HG03342 (cell line): ENCODE measurements at regions not wholly inside any gene's neighbourhood (a gene's known extent, or its start where the extent isn't known, plus 50 kb on each side); places are given as distances from the start of the nearest gene placed in this dataset.

ENCODE experiments used
- ATAC-seq: cut with Tn5 transposase; IDR thresholded peaks from one replicate; pipeline ENCODE4 v1.9.1; 2021; ENCODE audit warnings: mild to moderate bottlenecking, moderate library complexity; ENCODE audit not compliant: unreplicated experiment

- no peak for ATAC-seq
Observed at GRCh38 chr12:24561882-24562770, 386.8 kb downstream of the BCAT1 start.

- no peak for ATAC-seq
Observed at GRCh38 chr12:24561411-24561871, 387.5 kb downstream of the BCAT1 start.

- no peak for ATAC-seq
Observed at GRCh38 chr12:24560831-24561271, 388.1 kb downstream of the BCAT1 start.

- ATAC-seq: no peak
Observed at GRCh38 chr12:24560192-24560775, 388.6 kb downstream of the BCAT1 start.

GRCh38 chr12:24557738-24558137, 391.2 kb downstream of the BCAT1 start:
- ATAC-seq: no peak

DNA sequence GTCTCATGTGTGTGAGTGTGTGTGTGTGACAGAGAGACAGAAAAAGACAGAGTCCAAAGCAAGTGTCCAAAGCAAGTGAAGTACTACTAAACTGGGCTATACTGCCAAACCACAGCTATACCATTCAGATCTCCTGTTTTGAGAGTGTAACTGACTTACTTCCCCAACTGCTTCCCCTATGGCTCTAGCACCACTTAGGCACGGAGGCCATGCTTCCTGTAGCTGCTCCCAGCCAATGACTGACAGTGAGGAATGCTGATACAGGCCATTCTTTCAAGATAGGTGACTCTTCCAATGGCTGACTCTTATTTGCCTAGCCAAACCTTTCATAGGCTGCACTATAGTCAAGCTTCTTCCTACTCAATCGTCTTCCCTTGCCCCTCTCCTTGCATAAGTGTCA, 393.2 kb downstream of the BCAT1 start:
- ATAC-seq: no peak

- no peak for ATAC-seq
Observed at GRCh38 chr12:24554612-24555295, 394.1 kb downstream of the BCAT1 start.

- no peak for ATAC-seq
Observed at GRCh38 chr12:24553259-24553658, 395.6 kb downstream of the BCAT1 start.

DNA sequence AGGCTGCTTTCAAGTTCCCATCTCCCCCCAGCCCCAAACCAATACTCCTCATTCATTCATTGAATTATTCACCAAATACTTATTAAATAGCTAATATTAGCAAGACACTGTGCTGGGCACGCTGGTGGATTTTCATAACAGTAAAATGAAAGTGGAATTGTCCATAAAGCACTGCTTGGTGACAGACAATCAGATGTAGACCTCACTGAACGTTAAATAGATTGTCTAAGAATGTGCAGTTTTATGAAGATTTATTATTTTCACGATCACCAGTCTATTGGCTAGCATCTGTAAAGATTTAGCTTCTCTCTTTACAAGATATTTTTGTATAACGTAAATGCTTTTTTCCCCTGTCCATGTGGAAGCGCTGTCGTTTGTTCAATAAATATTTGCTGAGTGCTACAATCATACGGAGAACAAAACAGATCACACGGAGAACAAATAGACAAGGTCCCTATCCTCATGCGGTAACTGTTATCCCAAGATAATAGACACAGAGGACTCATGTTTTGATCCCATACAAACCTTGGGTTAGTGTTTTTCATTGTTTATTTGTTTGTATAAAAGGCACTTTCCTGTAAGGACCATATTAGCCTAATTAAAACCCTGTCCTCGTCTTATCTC, 397.6 kb downstream of the BCAT1 start:
- ATAC-seq: no peak

GRCh38 chr12:24550609-24551008, 398.3 kb downstream of the BCAT1 start:
- ATAC-seq: no peak

DNA sequence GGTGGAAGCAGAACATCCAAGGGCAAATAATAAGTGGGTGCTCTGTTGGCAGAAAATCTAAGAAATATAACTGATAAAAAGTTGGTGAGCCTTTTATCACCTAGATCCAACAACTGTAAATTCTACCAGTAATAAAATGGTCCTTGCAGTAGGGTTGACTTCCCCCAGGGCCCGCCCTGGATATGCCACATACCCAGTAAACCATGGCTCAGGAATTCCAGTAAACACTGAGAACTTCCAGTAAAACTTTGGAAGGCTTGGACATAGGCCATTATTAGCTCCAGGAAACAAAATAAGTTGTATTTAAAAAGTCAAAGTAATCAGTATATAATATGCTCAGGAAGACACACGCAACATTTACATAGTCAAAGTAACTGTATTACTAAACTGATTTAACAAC, 402.2 kb downstream of the BCAT1 start:
- ATAC-seq: no peak

DNA sequence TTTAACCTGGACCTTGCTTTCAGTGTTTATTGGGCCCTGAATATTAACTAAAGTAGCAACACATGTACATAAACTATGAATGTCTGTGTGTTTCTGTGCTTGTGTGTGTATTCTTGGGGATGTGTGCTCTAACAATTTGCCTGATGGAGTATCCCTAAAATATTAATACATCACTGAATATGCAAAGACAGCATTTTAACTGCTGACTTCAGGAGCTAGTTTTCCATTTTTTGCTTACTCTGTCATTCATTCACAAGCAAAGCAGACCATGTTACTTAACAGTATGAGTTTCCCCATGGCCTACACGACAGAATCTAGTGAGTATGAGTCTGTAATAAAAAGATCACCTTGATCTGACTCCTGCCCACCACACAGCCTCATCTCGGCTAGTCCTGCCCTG, 402.8 kb downstream of the BCAT1 start:
- no peak for ATAC-seq

DNA sequence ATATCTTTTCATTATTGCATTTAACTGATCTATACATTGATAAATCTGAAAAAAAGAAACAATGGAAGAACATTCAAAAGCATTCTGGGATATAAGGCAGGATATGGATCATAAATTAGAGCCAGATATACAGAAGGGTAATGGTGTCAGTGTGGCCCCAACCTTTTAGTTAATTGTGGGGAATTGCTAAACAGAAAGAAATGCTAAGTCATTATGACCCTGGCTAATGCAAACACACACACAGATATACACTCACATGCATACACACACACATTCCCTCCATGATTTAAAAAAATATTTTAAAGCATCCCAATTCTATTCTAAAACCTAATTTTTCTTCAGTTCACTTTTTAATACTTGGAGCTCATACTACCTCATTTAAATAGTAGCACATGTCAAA, 404.5 kb downstream of the BCAT1 start:
- no peak for ATAC-seq

DNA sequence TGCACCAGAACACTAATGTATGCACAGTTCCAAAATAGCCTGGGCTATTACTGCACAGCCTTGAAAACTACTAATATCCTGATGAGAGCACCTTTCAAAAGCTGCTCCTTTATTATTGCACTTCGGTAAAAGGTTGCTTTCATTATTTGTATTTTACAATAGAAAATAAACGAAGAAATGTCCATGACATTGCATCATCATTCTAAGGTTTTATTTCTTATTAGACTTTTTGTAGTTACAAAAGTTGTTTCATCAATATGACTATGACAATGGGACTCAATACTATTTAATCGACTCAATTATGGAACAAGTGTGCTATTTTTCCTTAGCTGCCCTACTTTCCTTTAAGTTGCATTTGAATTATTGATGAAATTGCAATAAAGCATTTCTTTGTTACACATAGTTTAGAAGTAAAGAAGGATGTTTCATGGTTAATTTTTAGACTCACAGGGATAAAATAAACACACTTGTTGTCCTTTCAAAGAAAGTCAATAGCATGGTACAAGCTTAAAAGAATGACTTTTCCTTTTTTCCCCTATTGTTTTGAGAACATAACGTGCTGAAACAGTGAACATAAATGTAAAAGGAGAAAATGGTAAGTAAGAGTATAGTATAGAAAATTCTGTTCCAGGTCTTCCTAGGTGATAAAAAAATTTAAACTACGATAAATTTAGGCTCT, 407.6 kb downstream of the BCAT1 start:
- ATAC-seq: no peak

DNA sequence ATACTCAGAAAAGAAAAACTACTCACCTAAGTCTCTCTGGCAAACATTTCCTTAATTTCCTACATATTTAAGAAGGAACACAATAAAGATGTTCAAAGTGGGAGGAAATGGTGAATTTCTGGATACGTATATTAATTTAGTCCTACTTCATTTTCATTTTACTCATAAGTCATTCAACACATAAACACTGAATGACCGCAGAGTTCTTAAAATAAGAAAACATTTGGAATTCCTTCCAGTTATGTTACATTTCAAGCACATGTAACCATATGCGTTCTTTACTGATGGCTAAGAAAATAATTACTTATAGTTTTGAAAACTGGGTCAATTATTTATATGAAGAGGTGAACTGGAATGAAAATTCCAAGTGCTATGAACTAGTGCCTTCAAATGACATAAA, 409.3 kb downstream of the BCAT1 start:
- ATAC-seq: no peak

DNA sequence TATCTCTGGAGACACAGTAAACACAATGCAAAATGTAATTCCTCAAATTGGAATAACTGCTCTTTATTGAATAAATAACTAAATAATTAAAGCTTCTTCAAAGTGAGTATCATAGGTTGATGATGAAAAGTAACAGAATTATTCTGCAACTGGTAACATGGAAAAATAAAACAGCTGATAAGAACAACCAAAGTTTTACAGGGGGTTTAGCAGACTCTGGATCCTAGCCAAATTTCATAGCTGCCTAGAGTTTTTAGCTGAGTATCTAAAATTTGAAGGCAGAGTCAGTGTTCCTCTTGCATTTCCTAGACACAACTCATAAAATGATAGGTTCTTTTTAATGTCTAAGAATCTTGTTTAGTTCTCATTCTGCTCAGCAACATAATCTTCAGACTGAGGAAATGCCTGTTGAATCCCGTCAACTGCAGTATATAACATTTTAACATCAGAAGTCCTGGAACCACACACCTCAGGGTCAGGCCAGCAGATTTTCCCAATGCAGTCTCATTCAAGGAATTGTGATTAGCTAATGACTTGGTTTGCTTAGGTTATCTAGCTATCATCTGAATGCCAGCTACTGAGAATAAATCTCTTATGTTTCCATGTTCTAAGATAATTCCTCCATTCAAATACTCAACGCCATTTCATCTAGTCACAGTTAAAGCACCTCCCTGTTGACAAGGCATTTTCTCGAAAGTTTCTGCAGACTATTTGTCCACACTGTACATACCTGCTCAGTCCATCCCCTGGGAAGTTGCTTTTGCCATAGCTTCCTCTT, 411.6 kb downstream of the BCAT1 start:
- ATAC-seq: no peak

DNA sequence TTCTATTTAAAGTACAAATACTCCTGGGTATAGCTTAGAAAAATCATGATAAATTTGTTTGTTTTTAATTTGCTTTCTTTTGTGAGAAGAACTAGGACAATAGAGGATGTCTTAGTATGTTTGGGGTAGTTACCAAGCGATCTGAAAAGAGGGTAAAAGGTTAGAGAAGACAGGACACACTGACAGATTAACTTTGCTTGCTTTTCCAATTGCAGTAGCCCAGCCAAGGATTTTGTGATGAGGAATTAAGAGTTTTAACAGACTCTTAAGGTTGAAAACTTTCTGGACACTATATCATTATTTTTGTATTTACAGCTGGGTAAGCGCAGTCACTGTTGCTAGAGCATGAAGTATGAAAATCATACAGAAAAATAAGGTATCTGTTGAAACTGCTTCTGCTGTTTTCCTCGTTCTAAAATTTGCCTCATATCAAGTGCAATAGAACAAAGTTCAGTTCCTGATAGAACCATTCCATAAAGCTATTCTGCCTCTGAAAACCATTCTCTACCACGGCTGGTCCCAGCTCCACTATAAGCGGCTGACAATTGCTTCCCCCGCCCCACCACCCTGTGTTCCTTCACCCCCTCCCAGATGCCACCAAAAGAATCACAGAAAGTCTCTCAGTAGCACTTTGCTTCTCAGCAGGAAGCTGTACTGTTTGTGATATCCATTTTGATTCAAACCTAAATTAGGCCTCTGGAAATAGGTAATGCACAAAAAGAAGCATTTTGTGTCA, 413.4 kb downstream of the BCAT1 start:
- no peak for ATAC-seq

- ATAC-seq: no peak
Observed at GRCh38 chr12:24534622-24535021, 414.3 kb downstream of the BCAT1 start.

- ATAC-seq: no peak
Observed at GRCh38 chr12:24533716-24534352, 415.1 kb downstream of the BCAT1 start.
